H1 (cell line): ENCODE measurements at regions not wholly inside any gene's neighbourhood (a gene's known extent, or its start where the extent isn't known, plus 50 kb on each side); places are given as distances from the start of the nearest gene placed in this dataset.

Experiments
- CTCF ChIA-PET: fragments of 300-600 bp; sonication (Branson Sonifier 250); formaldehyde crosslinking; loops from one replicate; lab custom pipeline; 2021; ENCODE audit not compliant: partially characterized antibody; lab: Charles Lee
- POLR2A ChIA-PET: fragments of 300-600 bp; sonication (Branson Sonifier 250); formaldehyde crosslinking; loops from one replicate; lab custom pipeline; 2021; ENCODE audit warnings: inconsistent platforms; ENCODE audit not compliant: partially characterized antibody; lab: Charles Lee
- DNase-seq, 2 experiments: peaks; one replicate each; pipeline versions ENCODE4 v3.0.0 to v3.0.0-alpha.2; 2010 to 2022; ENCODE audit warnings: low spot score in 2 of 2, low read depth in 1 of 2, mixed read lengths in 1 of 2
- FAIRE-seq: peaks from 2 replicates; lab custom pipeline; 2011; peaks lifted over from hg19 to GRCh38; lab: Jason Lieb, UNC
- H2AFZ ChIP-seq: 2 replicates; pipeline ENCODE4 v1.8.1; 2012; ENCODE audit warnings: low read length, inconsistent platforms
- H2AK5ac ChIP-seq: 2 replicates; pipeline ENCODE4 v1.6.1; 2013; ENCODE audit warnings: low read depth, low read length
- H2BK120ac ChIP-seq: replicated peaks from 2 replicates; pipeline ENCODE3; 2013; ENCODE audit warnings: low read depth, low read length, inconsistent platforms
- H2BK12ac ChIP-seq: 2 replicates; pipeline ENCODE4 v1.6.1; 2013; ENCODE audit warnings: low read depth, low read length
- H2BK15ac ChIP-seq: 2 replicates; pipeline ENCODE4 v1.6.1; 2013; ENCODE audit warnings: low read length
- H2BK20ac ChIP-seq: 2 replicates; pipeline ENCODE4 v1.6.1; 2013; ENCODE audit warnings: low read length
- H2BK5ac ChIP-seq: 2 replicates; pipeline ENCODE4 v1.6.1; 2013; ENCODE audit warnings: low read depth, low read length
- H3K14ac ChIP-seq: 2 replicates; pipeline ENCODE4 v1.6.1; 2013; ENCODE audit warnings: inconsistent platforms; ENCODE audit not compliant: insufficient read length
- H3K18ac ChIP-seq: 2 replicates; pipeline ENCODE4 v1.6.1; 2013; ENCODE audit warnings: low read length; ENCODE audit errors: extremely low read depth
- H3K23ac ChIP-seq: 2 replicates; pipeline ENCODE4 v1.6.1; 2013; ENCODE audit warnings: inconsistent platforms; ENCODE audit not compliant: insufficient read length
- H3K23me2 ChIP-seq: 2 replicates; pipeline ENCODE4 v1.6.1; 2013; ENCODE audit warnings: low read depth, low read length
- H3K27ac ChIP-seq: 2 replicates; pipeline ENCODE4 v1.6.1; 2011; ENCODE audit warnings: low read depth, low read length, inconsistent platforms
- H3K27me3 ChIP-seq, 4 experiments: replicated peaks in 1 of 4; 1 replicate in 1 of 4; 2 replicates in 3 of 4; pipeline versions ENCODE4 v1.6.1 to v1.8.1; 2011 to 2013; ENCODE audit warnings: low read length in 3 of 4, mild to moderate bottlenecking in 3 of 4, inconsistent platforms in 2 of 4, mixed read lengths in 2 of 4, moderate library complexity in 1 of 4; ENCODE audit not compliant: control insufficient read depth in 3 of 4, insufficient read depth in 3 of 4; ENCODE audit errors: extremely low read depth in 1 of 4
- H3K36me3 ChIP-seq, 4 experiments: 2 replicates each; pipeline versions ENCODE4 v1.6.1 to v1.8.1; 2011 to 2013; ENCODE audit warnings: mild to moderate bottlenecking in 4 of 4, low read length in 3 of 4, moderate library complexity in 2 of 4, control low read depth in 1 of 4, inconsistent platforms in 1 of 4; ENCODE audit not compliant: insufficient read depth in 4 of 4, control insufficient read depth in 2 of 4
- H3K4ac ChIP-seq: replicated peaks from 2 replicates; pipeline ENCODE3; 2013; ENCODE audit warnings: low read length, low read depth, mixed read lengths, inconsistent platforms; ENCODE audit not compliant: insufficient read length
- H3K4me1 ChIP-seq, 4 experiments: replicated peaks in 1 of 4; 1 replicate in 1 of 4; 2 replicates in 3 of 4; pipeline versions ENCODE4 v1.6.1 to v1.8.1; 2011 to 2013; ENCODE audit warnings: low read length in 3 of 4, inconsistent platforms in 2 of 4, mixed read lengths in 1 of 4; ENCODE audit not compliant: insufficient read depth in 4 of 4, control insufficient read depth in 3 of 4
- H3K4me2 ChIP-seq, 2 experiments: 2 replicates each; pipeline versions ENCODE4 v1.6.1 to v1.8.1; 2011 to 2013; ENCODE audit warnings: low read depth in 2 of 2, low read length in 2 of 2, control low read depth in 1 of 2, inconsistent platforms in 1 of 2, mild to moderate bottlenecking in 1 of 2; ENCODE audit not compliant: insufficient read depth in 1 of 2
- H3K4me3 ChIP-seq, 4 experiments: fragments of 200-600, 300-600 bp in 1 of 4; sonication (generic), shearing (Covaris generic), sonication (Bioruptor Twin) in 1 of 4; 2 replicates each; pipeline versions ENCODE4 v1.5.1 to v1.8.1; 2011 to 2016; ENCODE audit warnings: low read length in 4 of 4, low read depth in 3 of 4, control low read depth in 2 of 4, inconsistent platforms in 2 of 4, mild to moderate bottlenecking in 2 of 4, mixed read lengths in 1 of 4, moderate library complexity in 1 of 4; ENCODE audit not compliant: insufficient read depth in 2 of 4; ENCODE audit errors: extremely low read depth in 1 of 4
- H3K56ac ChIP-seq: replicated peaks from 2 replicates; pipeline ENCODE3; 2013; ENCODE audit warnings: low read depth, mild to moderate bottlenecking, mixed read lengths, low read length, inconsistent platforms; ENCODE audit not compliant: insufficient read length
- H3K79me1 ChIP-seq: 2 replicates; pipeline ENCODE4 v1.6.1; 2013; ENCODE audit warnings: low read depth, low read length, control low read depth
- H3K79me2 ChIP-seq, 2 experiments: 2 replicates each; pipeline versions ENCODE4 v1.6.1 to v1.8.1; 2012 to 2013; ENCODE audit warnings: low read length in 2 of 2, mild to moderate bottlenecking in 2 of 2, inconsistent platforms in 1 of 2; ENCODE audit not compliant: insufficient read depth in 2 of 2, control insufficient read depth in 1 of 2
- H3K9ac ChIP-seq, 4 experiments: replicated peaks in 1 of 4; 1 replicate in 1 of 4; 2 replicates in 3 of 4; pipeline versions ENCODE4 v1.6.1 to v1.8.1; 2011 to 2013; ENCODE audit warnings: low read depth in 3 of 4, low read length in 3 of 4, control low read depth in 2 of 4, mild to moderate bottlenecking in 2 of 4, moderate library complexity in 2 of 4, inconsistent platforms in 1 of 4; ENCODE audit errors: extremely low read depth in 1 of 4
- H3K9me3 ChIP-seq, 2 experiments: 2 replicates each; pipeline versions ENCODE4 v1.6.1 to v1.8.1; 2012 to 2013; ENCODE audit warnings: mild to moderate bottlenecking in 2 of 2, moderate library complexity in 2 of 2, control low read depth in 1 of 2, inconsistent platforms in 1 of 2, low read depth in 1 of 2, low read length in 1 of 2, mixed read lengths in 1 of 2; ENCODE audit not compliant: insufficient read depth in 2 of 2
- H4K20me1 ChIP-seq, 2 experiments: replicated peaks in 1 of 2; 2 replicates each; pipeline versions ENCODE3 to v1.8.1; 2011 to 2013; ENCODE audit warnings: inconsistent platforms in 2 of 2, low read length in 2 of 2, mild to moderate bottlenecking in 1 of 2; ENCODE audit not compliant: insufficient read depth in 2 of 2, control insufficient read depth in 1 of 2
- H4K5ac ChIP-seq: 2 replicates; pipeline ENCODE4 v1.6.1; 2013; ENCODE audit warnings: low read length, low read depth, mixed read lengths, inconsistent platforms; ENCODE audit not compliant: insufficient read length
- H4K8ac ChIP-seq: 2 replicates; pipeline ENCODE4 v1.8.0; 2013; ENCODE audit warnings: mild to moderate bottlenecking, moderate library complexity, low read length, inconsistent platforms; ENCODE audit not compliant: insufficient read depth; ENCODE audit errors: extremely low read depth
- H4K91ac ChIP-seq: replicated peaks from 2 replicates; pipeline ENCODE3; 2013; ENCODE audit warnings: low read length, mixed read lengths, inconsistent platforms; ENCODE audit not compliant: insufficient read length
- ATF2 ChIP-seq: IDR thresholded peaks from 2 replicates; pipeline ENCODE4 v1.6.1; 2012; ENCODE audit warnings: low read length, inconsistent platforms
- BACH1 ChIP-seq: IDR thresholded peaks from 2 replicates; pipeline ENCODE4 v1.6.1; 2012; ENCODE audit warnings: low read length, improper control_type of control experiment
- CBX8 ChIP-seq: fragments of 300-800, 300-1000 bp; sonication (generic); IDR thresholded peaks from 2 replicates; pipeline ENCODE4 v1.7.1; 2016; ENCODE audit warnings: low read depth, low read length, borderline replicate concordance
- CEBPB ChIP-seq: IDR thresholded peaks from 2 replicates; pipeline ENCODE4 v1.6.1; 2012; ENCODE audit warnings: low read depth, low read length
- E2F6 ChIP-seq: IDR thresholded peaks from 2 replicates; pipeline ENCODE4 v1.6.1; 2012; ENCODE audit warnings: inconsistent platforms
- EZH2 ChIP-seq: fragments of 200-600 bp; sonication (generic); IDR thresholded peaks from 2 replicates; pipeline ENCODE4 v1.7.1; 2012; ENCODE audit warnings: low read depth, mild to moderate bottlenecking, moderate library complexity, low read length, inconsistent platforms; ENCODE audit not compliant: severe bottlenecking
- PHF8 ChIP-seq: fragments of 200-600 bp; sonication (generic); conservative IDR thresholded peaks from 2 replicates; pipeline ENCODE4 v1.7.1; 2012; ENCODE audit warnings: low read depth, mild to moderate bottlenecking, inconsistent platforms, low read length, moderate library complexity
- POLR2A ChIP-seq, 2 experiments: IDR thresholded peaks; 1 replicate in 1 of 2; 2 replicates in 1 of 2; pipeline ENCODE4 v1.6.1; 2011; ENCODE audit warnings: low read depth in 2 of 2, low read length in 2 of 2, mild to moderate bottlenecking in 2 of 2; ENCODE audit errors: control extremely low read depth in 1 of 2
- SUZ12 ChIP-seq: fragments of 200-600 bp; sonication (generic); IDR thresholded peaks from 2 replicates; pipeline ENCODE4 v1.6.1; 2012; ENCODE audit warnings: mild to moderate bottlenecking, inconsistent platforms, low read length, moderate library complexity, mixed read lengths
- TBP ChIP-seq: IDR thresholded peaks from 2 replicates; pipeline ENCODE4 v1.6.1; 2011; ENCODE audit warnings: low read depth, low read length, improper control_type of control experiment
- TCF12 ChIP-seq: IDR thresholded peaks from 2 replicates; pipeline ENCODE4 v1.6.1; 2011; ENCODE audit warnings: low read depth, mild to moderate bottlenecking, low read length
- WGBS, 2 experiments: shearing (Covaris generic) in 1 of 2; methylation state at CpG; one replicate each; pipeline versions ENCODE4 v1.1.6 to v1.1.7; 2013 to 2015; ENCODE audit warnings: low lambda C conversion rate in 2 of 2, mixed read lengths in 2 of 2, inconsistent platforms in 1 of 2, low coverage in 1 of 2, missing lambda C conversion rate in 1 of 2; ENCODE audit not compliant: insufficient replicate concordance in 2 of 2, insufficient coverage in 1 of 2, insufficient read length in 1 of 2; ENCODE audit errors: extremely low coverage in 1 of 2, missing lambda C conversion rate in 1 of 2; 5-methylcytosine and 5-hydroxymethylcytosine counted together

- no peak overlapping the region for H4K8ac ChIP-seq
- no peaks in the 10 kb centered on the region for H3K36me3 ChIP-seq
- ChIA-PET POLR2A (no interaction called here), CTCF (interaction anchor here (1.6 kb wide), 1 partner anchor 223 kb away, joined by 4 read pairs; no protein-coding TSS in a partner anchor)
- no peak overlapping the region for H4K91ac ChIP-seq
- H3K79me2 ChIP-seq, result no peaks in the 10 kb centered on the region
- no peak overlapping the region for H2BK15ac ChIP-seq
- FAIRE-seq (no peak), DNase-seq (no peak)
- no peak overlapping the region for H3K14ac ChIP-seq
- H2AK5ac ChIP-seq, result no peak overlapping the region
- no peak overlapping the region for H2BK5ac ChIP-seq
- H4K5ac ChIP-seq, result no peak overlapping the region
- H3K4me1 ChIP-seq, result no peaks in the 10 kb centered on the region
- no peak overlapping the region for H3K4me2 ChIP-seq
- no peak overlapping the region for H2BK12ac ChIP-seq
- H3K4me3 ChIP-seq, result no peak overlapping the region
- no peaks in the 10 kb centered on the region for H3K23me2 ChIP-seq
- H4K20me1 ChIP-seq, result no peaks in the 10 kb centered on the region
- H2BK120ac ChIP-seq, result no peak overlapping the region
- no peak overlapping the region for H2AFZ ChIP-seq
- no peaks in the 10 kb centered on the region for H3K27me3 ChIP-seq
- TF ChIP-seq PHF8 (no peak), EZH2 (no peak), SUZ12 (no peak), POLR2A (IDR thresholded peaks at IDR 0.05; ENCODE audit: control extremely low read depth in 1 of 2, low read depth in 2 of 2, low read length in 2 of 2) (no peak), ATF2 (no peak), BACH1 (no peak), TCF12 (no peak), E2F6 (no peak), CBX8 (no peak), TBP (no peak), CEBPB (no peak)
- no peak overlapping the region for H3K4ac ChIP-seq
- peaks cover 10 to 15% of the 10 kb centered on the region in 2 experiments; a peak in 3 of 4 replicates for H3K9me3 ChIP-seq
- H2BK20ac ChIP-seq, result no peak overlapping the region
- no peak overlapping the region for H3K56ac ChIP-seq
- H3K23ac ChIP-seq, result no peak overlapping the region
- H3K18ac ChIP-seq, result no peak overlapping the region
- H3K79me1 ChIP-seq, result no peaks in the 10 kb centered on the region
- WGBS, 2 experiments, result 93% methylated on average over 5 of the region's 5 CpGs; no CpG with 5 or more reads in 1 of the 2 experiments
- no peak overlapping the region for H3K9ac ChIP-seq
- no peak overlapping the region for H3K27ac ChIP-seq
These were observed 336.9 kb downstream of the INSIG2 start for GRCh38 chr2:118425191-118425590.
